NCI-H526 treated with DMSO at 0.1 percent for 48 hours (cell line): ENCODE measurements at regions not wholly inside any gene's neighbourhood (a gene's known extent, or its start where the extent isn't known, plus 50 kb on each side); places are given as distances from the start of the nearest gene placed in this dataset.

Source experiments
- DNase-seq: peaks from one replicate; lab custom pipeline; 2025; lab: John Stamatoyannopoulos, UW

DNA sequence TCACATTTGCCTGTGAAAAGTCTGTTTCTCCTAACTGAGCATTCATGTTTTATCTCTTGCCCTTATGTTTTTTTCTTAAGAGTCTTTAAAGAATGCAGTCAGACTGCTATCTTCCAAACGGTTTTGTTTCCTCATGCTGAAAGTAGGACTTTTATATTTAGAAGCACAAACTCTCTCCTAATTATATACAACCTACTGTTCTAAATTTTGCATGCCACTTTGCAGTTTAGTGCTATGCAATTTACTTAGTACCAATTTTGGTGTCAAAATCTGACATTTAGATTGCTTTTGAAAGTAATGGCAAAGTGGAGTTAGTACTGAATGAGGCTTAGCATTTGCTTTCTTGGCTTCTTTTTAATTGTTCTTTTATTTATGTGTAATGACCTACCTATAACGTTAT is 55.1 kb upstream of the PCDH20 start:
- DNase-seq = no peak

GRCh38 chr13:61466280-61466679 is 50.6 kb upstream of the PCDH20 start:
- DNase-seq = no peak
